DND-41 (cell line): ENCODE measurements at regions not wholly inside any gene's neighbourhood (a gene's known extent, or its start where the extent isn't known, plus 50 kb on each side); places are given as distances from the start of the nearest gene placed in this dataset.

ENCODE experiments used
- ATAC-seq: fragments of 200-7000 bp; cut with Tn5 transposase; 3 replicates; pipeline ENCODE4 v1.9.1; 2021; ENCODE audit warnings: low read depth; ENCODE audit not compliant: insufficient read depth
- DNase-seq: peaks from one replicate; pipeline ENCODE4 v3.0.0-alpha.2; 2020
- H2AFZ ChIP-seq: 2 replicates; pipeline ENCODE4 v1.6.0; 2012; ENCODE audit warnings: low read depth, low read length
- H3K27ac ChIP-seq: 2 replicates; pipeline ENCODE4 v1.5.1; 2012; ENCODE audit warnings: low read length, inconsistent platforms
- H3K27me3 ChIP-seq: fragments of 200-600 bp; sonication (generic); 2 replicates; pipeline ENCODE4 v1.6.0; 2012; ENCODE audit warnings: low read length, mild to moderate bottlenecking, inconsistent platforms; ENCODE audit not compliant: insufficient read depth, poor library complexity
- H3K36me3 ChIP-seq: 2 replicates; pipeline ENCODE4 v1.5.1; 2012; ENCODE audit warnings: low read length, inconsistent platforms; ENCODE audit not compliant: insufficient read depth
- H3K4me1 ChIP-seq: 2 replicates; pipeline ENCODE4 v1.5.1; 2012; ENCODE audit warnings: mild to moderate bottlenecking, low read length; ENCODE audit not compliant: insufficient read depth
- H3K4me2 ChIP-seq: 2 replicates; pipeline ENCODE4 v1.6.0; 2012; ENCODE audit warnings: mild to moderate bottlenecking, moderate library complexity, low read length, inconsistent platforms; ENCODE audit not compliant: insufficient read depth
- H3K4me3 ChIP-seq, 2 experiments: fragments of 200-600 bp in 1 of 2; shearing (Covaris generic) in 1 of 2; 2 replicates each; pipeline ENCODE4 v1.5.1; 2012 to 2016; ENCODE audit warnings: inconsistent platforms in 2 of 2, low read length in 2 of 2, mild to moderate bottlenecking in 2 of 2, low read depth in 1 of 2, moderate library complexity in 1 of 2
- H3K79me2 ChIP-seq: 2 replicates; pipeline ENCODE4 v1.6.0; 2012; ENCODE audit warnings: low read length, inconsistent platforms; ENCODE audit not compliant: insufficient read depth
- H3K9ac ChIP-seq: 2 replicates; pipeline ENCODE4 v1.6.0; 2012; ENCODE audit warnings: low read depth, mild to moderate bottlenecking, inconsistent platforms, low read length, moderate library complexity
- H3K9me3 ChIP-seq: 2 replicates; pipeline ENCODE4 v1.5.1; 2012; ENCODE audit warnings: low read length, moderate library complexity, mild to moderate bottlenecking, inconsistent platforms; ENCODE audit not compliant: insufficient read depth, severe bottlenecking
- H4K20me1 ChIP-seq: 2 replicates; pipeline ENCODE4 v1.6.0; 2012; ENCODE audit warnings: low read length; ENCODE audit not compliant: insufficient read depth
- EZH2 ChIP-seq: IDR thresholded peaks from 3 replicates; pipeline ENCODE4 v1.6.1; 2012; ENCODE audit warnings: borderline replicate concordance, low read depth, mild to moderate bottlenecking, moderate library complexity, low read length, inconsistent platforms; ENCODE audit not compliant: severe bottlenecking
- TF ChIP-seq, protein P1 (sequence below): IDR thresholded peaks from 2 replicates; pipeline ENCODE4 v1.5.1; 2012; ENCODE audit warnings: borderline replicate concordance, low read length, moderate library complexity, mild to moderate bottlenecking; ENCODE audit not compliant: poor library complexity, severe bottlenecking; ENCODE audit errors: extremely low read depth

GRCh38 chr4:19803406-19803805 is 448.3 kb upstream of the SLIT2 start:
- Histone ChIP-seq H3K9ac (no peak overlapping the region), H3K79me2 (no peaks in the 10 kb centered on the region), H3K4me2 (no peak overlapping the region), H3K27ac (no peak overlapping the region), H2AFZ (no peak overlapping the region), H3K27me3 (no peaks in the 10 kb centered on the region), H3K36me3 (no peaks in the 10 kb centered on the region), H3K4me1 (no peaks in the 10 kb centered on the region), H3K4me3 (no peak overlapping the region), H4K20me1 (no peaks in the 10 kb centered on the region), H3K9me3 (no peaks in the 10 kb centered on the region)
- DNase-seq = no peak
- no peak for ATAC-seq
- TF ChIP-seq, protein P1, sequence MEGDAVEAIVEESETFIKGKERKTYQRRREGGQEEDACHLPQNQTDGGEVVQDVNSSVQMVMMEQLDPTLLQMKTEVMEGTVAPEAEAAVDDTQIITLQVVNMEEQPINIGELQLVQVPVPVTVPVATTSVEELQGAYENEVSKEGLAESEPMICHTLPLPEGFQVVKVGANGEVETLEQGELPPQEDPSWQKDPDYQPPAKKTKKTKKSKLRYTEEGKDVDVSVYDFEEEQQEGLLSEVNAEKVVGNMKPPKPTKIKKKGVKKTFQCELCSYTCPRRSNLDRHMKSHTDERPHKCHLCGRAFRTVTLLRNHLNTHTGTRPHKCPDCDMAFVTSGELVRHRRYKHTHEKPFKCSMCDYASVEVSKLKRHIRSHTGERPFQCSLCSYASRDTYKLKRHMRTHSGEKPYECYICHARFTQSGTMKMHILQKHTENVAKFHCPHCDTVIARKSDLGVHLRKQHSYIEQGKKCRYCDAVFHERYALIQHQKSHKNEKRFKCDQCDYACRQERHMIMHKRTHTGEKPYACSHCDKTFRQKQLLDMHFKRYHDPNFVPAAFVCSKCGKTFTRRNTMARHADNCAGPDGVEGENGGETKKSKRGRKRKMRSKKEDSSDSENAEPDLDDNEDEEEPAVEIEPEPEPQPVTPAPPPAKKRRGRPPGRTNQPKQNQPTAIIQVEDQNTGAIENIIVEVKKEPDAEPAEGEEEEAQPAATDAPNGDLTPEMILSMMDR = no peak
- TF ChIP-seq EZH2 = no peak

- TF ChIP-seq, protein P1 = no peak
- TF ChIP-seq EZH2 = no peak
- H3K9ac ChIP-seq = no peak overlapping the region
- no peak overlapping the region for H2AFZ ChIP-seq
- no peaks in the 10 kb centered on the region for H3K9me3 ChIP-seq
- H3K79me2 ChIP-seq = no peaks in the 10 kb centered on the region
- no peaks in the 10 kb centered on the region for H3K4me1 ChIP-seq
- no peak overlapping the region for H3K4me2 ChIP-seq
- H4K20me1 ChIP-seq = no peaks in the 10 kb centered on the region
- no peaks in the 10 kb centered on the region for H3K36me3 ChIP-seq
- no peak overlapping the region for H3K4me3 ChIP-seq
- ATAC-seq (no peak), DNase-seq (no peak)
- H3K27ac ChIP-seq = no peak overlapping the region
- no peaks in the 10 kb centered on the region for H3K27me3 ChIP-seq
Measured at GRCh38 chr4:19793831-19794230, 457.9 kb upstream of the SLIT2 start.

- no peak for DNase-seq
- Histone ChIP-seq H3K27me3 (no peaks in the 10 kb centered on the region), H3K27ac (no peak overlapping the region), H3K9me3 (no peaks in the 10 kb centered on the region), H3K36me3 (no peaks in the 10 kb centered on the region), H2AFZ (peak overlapping the region; percentile 6; the same call in 1 of the 2 replicates), H3K4me1 (no peaks in the 10 kb centered on the region), H3K4me3 (no peak overlapping the region), H3K4me2 (no peak overlapping the region), H4K20me1 (no peaks in the 10 kb centered on the region), H3K9ac (no peak overlapping the region), H3K79me2 (no peaks in the 10 kb centered on the region)
- no peak for TF ChIP-seq EZH2
- TF ChIP-seq, protein P1 = peak; percentile 39
- no peak for ATAC-seq
Measured at GRCh38 chr4:19791422-19792123, 460.1 kb upstream of the SLIT2 start.
